HepG2 (cell line): ENCODE measurements at regions not wholly inside any gene's neighbourhood (a gene's known extent, or its start where the extent isn't known, plus 50 kb on each side); places are given as distances from the start of the nearest gene placed in this dataset.
A peak's percentile ranks its signal among the peaks of the same experiment; 100 is the strongest.
"Not testable (repeated sequence)": the region's sequence is repeated elsewhere in the genome, so short reads cannot be mapped to it uniquely, and the experiment has no call there.

ENCODE experiments used
- ATAC-seq: fragments of 200-7000 bp; cut with Tn5 transposase; 3 replicates; pipeline ENCODE4 v1.9.1; 2020; ENCODE audit warnings: mild to moderate bottlenecking, moderate library complexity
- BruUV-seq: library from RNA; stranded (reverse); fragments of 400-500 nt; replicated peaks from 2 replicates; lab custom pipeline; 2021; lab: Mats Ljungman, UMichigan
- CTCF ChIA-PET: fragments of 300-600 bp; formaldehyde crosslinking; extraction: SDS; loops from one replicate; lab custom pipeline; 2021; ENCODE audit warnings: low total read pairs, inconsistent platforms, low intra/inter-chr PET ratio; lab: Yijun Ruan, JAX
- POLR2A ChIA-PET: fragments of 350-600 bp; sonication (Branson Sonifier 250); formaldehyde crosslinking; loops from one replicate; lab custom pipeline; 2020; ENCODE audit warnings: antibody characterized with exemption, inconsistent platforms; lab: Yijun Ruan, JAX
- DNase-seq: peaks from one replicate; pipeline ENCODE4 v3.0.0-alpha.2; 2015; ENCODE audit warnings: low spot score
- FAIRE-seq: peaks from 3 replicates; lab custom pipeline; 2011; peaks lifted over from hg19 to GRCh38; lab: Jason Lieb, UNC
- H2AFZ ChIP-seq: one replicate; pipeline ENCODE4 v1.6.1; 2011; ENCODE audit warnings: low read length, inconsistent platforms
- H3K27ac ChIP-seq: fragments of 300-600 bp; 3 replicates; pipeline ENCODE4 v1.8.0; 2011; ENCODE audit warnings: mixed run types, mild to moderate bottlenecking, mixed read lengths, low read length, inconsistent platforms; ENCODE audit not compliant: insufficient read depth; ENCODE audit errors: extremely low read length
- H3K27me3 ChIP-seq, 2 experiments: fragments of 200-600 bp in 1 of 2; 2 replicates in 1 of 2; 3 replicates in 1 of 2; pipeline versions ENCODE4 v1.6.0 to v1.8.0; 2011; ENCODE audit warnings: low read length in 2 of 2, mild to moderate bottlenecking in 2 of 2, moderate library complexity in 2 of 2, inconsistent platforms in 1 of 2; ENCODE audit not compliant: insufficient read depth in 2 of 2, control insufficient read depth in 1 of 2
- H3K36me3 ChIP-seq, 2 experiments: fragments of 200-600 bp in 1 of 2; replicated peaks in 1 of 2; 2 replicates in 1 of 2; 3 replicates in 1 of 2; pipeline versions ENCODE4 v1.5.1 to v1.8.0; 2011; ENCODE audit warnings: low read length in 2 of 2, inconsistent platforms in 1 of 2; ENCODE audit not compliant: insufficient read depth in 2 of 2, control insufficient read depth in 1 of 2
- H3K4me1 ChIP-seq: 2 replicates; pipeline ENCODE4 v1.5.1; 2012; ENCODE audit warnings: low read length, inconsistent platforms; ENCODE audit not compliant: insufficient read depth
- H3K4me2 ChIP-seq: 2 replicates; pipeline ENCODE4 v1.6.0; 2011; ENCODE audit warnings: low read depth, low read length, inconsistent platforms
- H3K4me3 ChIP-seq, 3 experiments: fragments of 200-600 bp in 1 of 3; sonication (generic), shearing (Covaris generic) in 1 of 3; replicated peaks in 1 of 3; 2 replicates each; pipeline ENCODE4 v1.5.1; 2011 to 2016; ENCODE audit warnings: low read length in 3 of 3, inconsistent platforms in 2 of 3, low read depth in 2 of 3, mild to moderate bottlenecking in 2 of 3, control low read depth in 1 of 3, mixed read lengths in 1 of 3; ENCODE audit not compliant: insufficient read depth in 1 of 3
- H3K79me2 ChIP-seq: one replicate; pipeline ENCODE4 v1.6.1; 2011; ENCODE audit warnings: low read length, inconsistent platforms; ENCODE audit not compliant: insufficient read depth
- H3K9ac ChIP-seq: 2 replicates; pipeline ENCODE4 v1.6.0; 2011; ENCODE audit warnings: mild to moderate bottlenecking, low read depth, low read length, inconsistent platforms; ENCODE audit not compliant: insufficient read depth
- H3K9me3 ChIP-seq: 2 replicates; pipeline ENCODE4 v1.5.1; 2012; ENCODE audit warnings: mild to moderate bottlenecking, low read length
- H4K20me1 ChIP-seq: 2 replicates; pipeline ENCODE4 v1.6.0; 2011; ENCODE audit warnings: inconsistent platforms, mild to moderate bottlenecking, low read length, moderate library complexity; ENCODE audit not compliant: insufficient read depth
- MNT ChIP-seq: fragments of 450-650 bp; IDR thresholded peaks from 2 replicates; pipeline ENCODE4 v1.6.1; 2016
- ZNF446 ChIP-seq: sonication (generic); formaldehyde crosslinking; IDR thresholded peaks from 2 replicates; pipeline ENCODE4 v1.5.0; 2020; ENCODE audit warnings: mild to moderate bottlenecking, missing genetic modification reagents
- WGBS: methylation state at CpG from one replicate; pipeline ENCODE4 v1.1.6; 2017; ENCODE audit warnings: low lambda C conversion rate; 5-methylcytosine and 5-hydroxymethylcytosine counted together
- in situ Hi-C: cut with HindIII; loops from 2 replicates; pipeline ENCODE4 v1.10.0; 2017; ENCODE audit warnings: low pct_unique_long_range_greater_than_20kb; ENCODE audit not compliant: extremely low pct_ligation_motif_present
- intact Hi-C: fragments of 100-400 bp; cut with micrococcal nuclease; formaldehyde crosslinking; loops from one replicate; pipeline ENCODE4 v1.10.0; 2022; ENCODE audit not compliant: unreplicated experiment

GRCh38 chr10:9137368-9137767 is 1082.9 kb downstream of the GATA3 start:
- Histone ChIP-seq H3K9me3 (no peaks in the 10 kb centered on the region), H3K27me3 (no peaks in the 10 kb centered on the region; a peak in 1 of 5 replicates), H3K4me1 (no peaks in the 10 kb centered on the region), H3K36me3 (no peaks in the 10 kb centered on the region), H3K4me3 (no peak overlapping the region), H3K9ac (no peak overlapping the region), H3K27ac (no peak overlapping the region), H2AFZ (no peak overlapping the region)
- no TSS peak for BruUV-seq
- intact Hi-C loops (loop anchor here (5.0 kb wide), 1 partner anchor 1025 kb away; no protein-coding TSS in a partner anchor), in situ Hi-C loops (no loop called here)
- FAIRE-seq (no peak), DNase-seq (no peak)
- TF ChIP-seq MNT (peak; percentile 47; the same call in 1 of the 2 replicates), ZNF446 (CRISPR knock-in tag) (no peak)
- TF ChIP-seq, all 625 proteins: peak for 1
- Histone ChIP-seq H3K4me2 (no peak overlapping the region), H3K79me2 (no peaks in the 10 kb centered on the region), H4K20me1 (no peaks in the 10 kb centered on the region)
- CTCF ChIA-PET = no interaction called here
- POLR2A ChIA-PET = no interaction called here
- no peak for ATAC-seq
- WGBS = 2% methylated on average over 2 of the region's 2 CpGs

GRCh38 chr10:9138829-9139228 is 1084.3 kb downstream of the GATA3 start:
- BruUV-seq, H3K36me3 ChIP-seq, FAIRE-seq, H3K9ac ChIP-seq, H3K27ac ChIP-seq, H3K4me3 ChIP-seq, POLR2A ChIA-PET, H3K9me3 ChIP-seq, CTCF ChIA-PET, in situ Hi-C loops, H4K20me1 ChIP-seq, DNase-seq, H3K4me2 ChIP-seq, H2AFZ ChIP-seq, H3K79me2 ChIP-seq, H3K27me3 ChIP-seq, ATAC-seq, H3K4me1 ChIP-seq: not testable (repeated sequence)
- 100% methylated on average over 1 of the region's 1 CpG for WGBS
- intact Hi-C loops = loop anchor here (5.0 kb wide), 1 partner anchor 1027 kb away; no protein-coding TSS in a partner anchor
